GM12864 (cell line): ENCODE measurements at regions not wholly inside any gene's neighbourhood (a gene's known extent, or its start where the extent isn't known, plus 50 kb on each side); places are given as distances from the start of the nearest gene placed in this dataset.
A peak's percentile ranks its signal among the peaks of the same experiment; 100 is the strongest.

Experiments used
- DNase-seq: peaks from one replicate; pipeline ENCODE4 v3.0.0-alpha.2; 2011; ENCODE audit warnings: low read depth
- H3K4me3 ChIP-seq: 2 replicates; pipeline ENCODE4 v1.5.1; 2011; ENCODE audit warnings: mild to moderate bottlenecking, low read depth, low read length, control low read depth
- CTCF ChIP-seq: IDR thresholded peaks from 2 replicates; pipeline ENCODE4 v1.5.1; 2011; ENCODE audit warnings: low read depth, mild to moderate bottlenecking, moderate library complexity, low read length, control low read depth, inconsistent platforms; ENCODE audit errors: missing control alignments

GRCh38 chr3:140752499-140752898 is 74.6 kb downstream of the TRIM42 start:
- DNase-seq: no peak
- TF ChIP-seq CTCF: no peak
- no peak overlapping the region for H3K4me3 ChIP-seq

GRCh38 chr3:140753865-140754754 is 76.2 kb downstream of the TRIM42 start:
- peak; percentile 39 for DNase-seq
- no peak overlapping the region for H3K4me3 ChIP-seq
- TF ChIP-seq CTCF: peak; percentile 8

GRCh38 chr3:140754936-140755335 is 77.1 kb downstream of the TRIM42 start:
- DNase-seq: no peak
- TF ChIP-seq CTCF: no peak
- H3K4me3 ChIP-seq: no peak overlapping the region

- no peak for TF ChIP-seq CTCF
- no peak overlapping the region for H3K4me3 ChIP-seq
- peak; percentile 55 for DNase-seq
Observed at GRCh38 chr3:140756240-140757016, 78.6 kb downstream of the TRIM42 start.

- no peak for TF ChIP-seq CTCF
- DNase-seq: no peak
- H3K4me3 ChIP-seq: no peak overlapping the region
Observed at GRCh38 chr3:140758791-140759444, 81.1 kb downstream of the TRIM42 start.

GRCh38 chr3:140760324-140761075 is 82.6 kb downstream of the TRIM42 start:
- no peak for DNase-seq
- H3K4me3 ChIP-seq: no peak overlapping the region
- TF ChIP-seq CTCF: no peak
